IPS DF 19.7 (cell line): ENCODE measurements at regions not wholly inside any gene's neighbourhood (a gene's known extent, or its start where the extent isn't known, plus 50 kb on each side); places are given as distances from the start of the nearest gene placed in this dataset.

Experiments
- DNase-seq: peaks from one replicate; pipeline ENCODE4 v3.0.0-alpha.2; 2013; ENCODE audit warnings: low read depth, low spot score

DNA sequence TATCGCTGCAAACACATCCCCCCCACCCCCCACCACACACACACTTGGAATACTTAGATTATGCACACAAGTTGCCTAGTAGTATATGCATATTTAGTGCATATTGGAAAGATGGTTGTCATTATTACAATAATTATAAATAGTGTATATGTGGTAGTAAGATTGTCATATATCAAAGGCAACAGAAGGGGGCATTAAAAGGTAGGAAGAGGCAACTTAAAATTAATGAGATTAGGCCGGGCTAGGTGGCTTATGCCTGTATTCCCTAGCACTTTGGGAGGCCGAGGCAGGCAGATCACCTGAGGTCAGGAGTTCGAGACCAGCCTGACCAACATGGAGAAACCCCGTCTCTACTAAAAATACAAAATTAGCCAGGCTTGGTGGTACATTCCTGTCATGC lies 52.1 kb downstream of the GSC start:
- DNase-seq, result no peak

DNA sequence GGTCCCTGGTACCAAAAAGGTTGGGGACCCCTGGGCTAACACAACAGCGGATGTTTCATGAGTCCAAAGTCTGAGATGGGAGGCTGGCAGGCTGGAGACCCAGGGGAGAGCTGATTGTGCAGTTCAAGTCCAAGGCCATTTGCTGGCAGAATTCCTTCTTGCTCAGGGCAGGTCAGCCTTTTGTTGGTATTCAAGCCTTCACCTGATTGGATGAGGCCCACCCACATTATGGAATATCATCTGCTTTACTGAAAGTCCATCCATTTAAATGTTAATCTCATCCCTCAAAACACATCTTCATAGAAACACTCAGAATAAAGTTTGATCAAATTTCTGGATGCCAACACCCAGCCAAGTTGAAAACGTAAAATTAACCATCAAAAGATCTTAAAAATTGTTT lies 52.9 kb downstream of the GSC start:
- DNase-seq, result no peak

DNA sequence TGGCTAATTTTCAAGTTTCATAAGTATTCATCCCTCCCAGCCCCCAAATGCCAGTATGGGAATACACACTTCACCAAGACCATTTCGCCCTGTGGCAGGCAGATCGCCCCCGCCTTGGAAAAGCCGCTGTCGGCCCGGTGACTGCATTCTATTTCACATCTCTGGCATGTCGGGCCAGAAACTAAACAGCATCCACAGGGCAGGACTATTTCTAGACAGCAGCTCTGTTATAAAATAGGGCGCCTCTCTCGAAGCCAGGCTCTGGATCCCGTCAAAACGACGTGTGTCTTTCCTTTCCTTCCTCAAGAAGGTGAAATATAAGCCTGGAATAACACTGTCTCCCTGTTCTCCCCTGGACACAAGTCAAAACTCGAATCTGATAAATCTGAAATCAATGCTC lies 56.8 kb downstream of the GSC start:
- DNase-seq, result no peak

DNA sequence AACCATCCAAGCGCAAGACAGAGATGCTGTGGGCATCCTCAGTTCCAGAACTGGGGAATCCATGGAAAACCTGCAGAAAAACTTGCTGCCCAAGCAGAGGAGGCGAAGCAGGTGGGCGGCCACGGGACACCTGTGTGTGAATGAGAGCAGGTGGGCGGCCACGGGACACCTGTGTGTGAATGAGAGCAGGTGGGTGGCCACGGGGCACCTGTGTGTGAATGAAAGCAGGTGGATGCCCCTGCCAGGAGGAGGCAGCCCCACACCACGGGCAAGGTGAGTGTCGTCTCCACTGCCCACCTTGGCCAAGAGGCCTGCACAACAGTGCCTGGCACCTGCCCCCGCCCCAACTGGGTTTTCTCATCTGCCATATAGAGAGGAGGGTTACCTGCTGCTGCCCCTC lies 59.2 kb downstream of the GSC start:
- no peak for DNase-seq

DNA sequence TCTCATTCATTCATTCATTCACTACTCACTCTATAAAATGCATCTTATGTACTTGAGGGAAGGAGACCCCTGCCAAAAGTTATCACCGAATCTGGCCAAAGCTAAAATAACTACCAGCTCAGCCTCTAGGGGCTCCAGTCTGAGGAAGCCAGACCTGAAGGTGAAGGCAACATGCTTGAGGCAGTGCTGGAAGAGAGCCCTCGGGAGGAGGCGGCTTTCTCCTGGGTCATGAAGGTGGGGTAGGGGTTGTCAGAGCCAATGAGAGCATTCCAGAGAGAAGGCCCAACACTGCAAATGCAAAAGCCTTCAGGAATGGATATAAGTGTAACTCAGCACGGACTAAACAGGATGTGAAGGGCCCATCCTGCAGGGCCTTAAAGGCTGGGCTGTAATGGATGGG lies 62.4 kb downstream of the GSC start:
- DNase-seq, result peak; percentile 80

DNA sequence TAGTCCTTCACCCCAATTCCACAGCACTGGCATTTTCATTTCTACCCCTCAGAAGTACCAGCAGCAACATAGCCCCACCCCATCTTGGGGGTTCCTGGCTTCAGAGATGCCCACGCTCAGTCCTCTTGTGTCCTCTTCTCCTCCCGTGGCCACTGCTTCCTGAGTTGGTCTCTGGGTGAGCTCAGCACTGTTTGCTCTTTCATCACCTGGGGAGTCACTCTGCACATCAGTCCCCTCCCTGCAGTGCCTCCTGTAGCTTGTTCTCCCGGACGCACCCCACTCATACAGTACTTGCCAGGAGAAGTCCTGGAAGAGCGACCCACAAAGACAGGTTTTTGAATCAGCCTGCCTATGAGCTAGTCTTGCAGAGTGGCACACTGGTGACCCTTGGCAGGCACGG lies 63.8 kb downstream of the GSC start:
- no peak for DNase-seq

DNA sequence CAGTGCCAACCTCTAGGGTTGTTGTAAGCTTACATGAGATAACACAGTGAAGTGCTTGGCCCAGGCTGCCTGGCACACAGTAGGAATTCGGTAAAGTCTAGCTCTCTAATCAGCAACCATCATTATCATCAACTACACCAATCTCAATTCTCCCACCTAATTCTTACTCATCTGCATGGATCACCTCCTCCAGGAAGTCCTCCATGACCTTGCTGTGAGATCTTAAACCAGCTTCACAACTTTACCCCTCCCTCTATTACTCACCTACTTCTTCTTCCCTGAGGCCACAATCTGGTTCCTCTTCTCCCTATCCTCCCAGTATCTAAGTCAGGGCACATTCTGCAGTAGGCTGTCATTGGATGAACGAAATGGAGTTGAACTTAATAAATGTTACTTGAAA lies 67.3 kb downstream of the GSC start:
- no peak for DNase-seq

DNA sequence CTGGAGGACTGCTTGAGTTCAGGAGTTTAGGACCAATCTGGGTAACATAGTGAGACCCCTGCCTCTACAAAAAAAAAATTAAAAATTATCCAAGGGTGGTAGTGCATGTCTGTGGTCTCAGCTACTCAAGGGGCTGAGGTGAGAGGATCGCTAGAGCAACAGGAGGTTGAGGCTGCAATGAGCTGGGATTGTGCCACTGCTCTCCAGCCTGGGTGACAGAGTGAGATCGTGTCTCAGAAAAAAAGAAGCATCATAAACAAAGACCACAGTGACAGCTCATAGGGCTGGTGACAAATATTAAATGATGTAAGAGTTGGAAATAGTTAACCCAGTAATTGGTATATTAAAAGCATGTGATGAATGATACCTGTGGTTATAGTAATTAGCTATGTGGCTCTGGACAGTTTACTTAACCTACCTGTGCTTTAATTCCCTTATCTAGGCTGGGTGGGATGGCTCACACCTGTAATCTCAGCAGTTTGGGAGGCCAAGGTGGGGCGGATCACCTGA lies 68.0 kb downstream of the GSC start:
- DNase-seq, result no peak

DNA sequence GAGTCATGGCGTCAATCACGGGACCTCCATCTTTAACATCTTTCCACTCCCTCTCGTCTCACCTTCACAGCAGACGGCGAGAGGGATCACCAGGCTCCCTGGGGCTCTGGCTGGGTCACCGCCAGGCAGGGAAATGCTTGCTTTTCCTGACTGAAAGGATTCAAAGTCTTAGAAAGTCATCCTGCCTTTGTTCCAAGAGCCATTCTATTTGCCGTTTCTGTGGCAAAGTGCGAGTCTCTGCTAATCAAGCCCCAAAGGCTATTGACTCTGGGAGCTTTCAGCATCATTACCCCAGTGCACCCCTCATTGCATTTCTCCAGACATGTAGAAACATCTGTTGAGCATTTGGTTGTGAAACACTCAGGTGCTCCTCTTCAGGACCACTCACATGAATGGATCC lies 69.6 kb downstream of the GSC start:
- no peak for DNase-seq

DNA sequence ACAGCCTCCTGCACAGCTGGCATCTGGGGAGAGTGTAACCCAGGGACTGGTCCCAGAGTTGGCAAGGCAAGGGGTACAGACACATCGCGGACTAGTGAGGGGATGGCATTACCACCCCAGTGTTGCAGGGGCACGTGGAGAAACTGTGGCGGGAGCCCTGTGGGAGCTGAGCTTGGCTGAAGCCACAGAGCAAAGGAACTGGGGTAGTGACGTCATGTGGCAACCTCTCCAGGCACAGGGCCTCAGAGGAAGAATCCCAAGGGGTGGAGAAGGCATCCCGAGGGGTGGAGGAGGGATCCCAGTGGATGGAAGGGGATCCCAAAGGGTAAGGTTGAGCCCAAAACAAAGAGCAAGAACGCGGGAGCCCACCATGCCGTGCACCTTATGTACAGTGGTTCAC lies 70.1 kb downstream of the GSC start:
- no peak for DNase-seq

DNA sequence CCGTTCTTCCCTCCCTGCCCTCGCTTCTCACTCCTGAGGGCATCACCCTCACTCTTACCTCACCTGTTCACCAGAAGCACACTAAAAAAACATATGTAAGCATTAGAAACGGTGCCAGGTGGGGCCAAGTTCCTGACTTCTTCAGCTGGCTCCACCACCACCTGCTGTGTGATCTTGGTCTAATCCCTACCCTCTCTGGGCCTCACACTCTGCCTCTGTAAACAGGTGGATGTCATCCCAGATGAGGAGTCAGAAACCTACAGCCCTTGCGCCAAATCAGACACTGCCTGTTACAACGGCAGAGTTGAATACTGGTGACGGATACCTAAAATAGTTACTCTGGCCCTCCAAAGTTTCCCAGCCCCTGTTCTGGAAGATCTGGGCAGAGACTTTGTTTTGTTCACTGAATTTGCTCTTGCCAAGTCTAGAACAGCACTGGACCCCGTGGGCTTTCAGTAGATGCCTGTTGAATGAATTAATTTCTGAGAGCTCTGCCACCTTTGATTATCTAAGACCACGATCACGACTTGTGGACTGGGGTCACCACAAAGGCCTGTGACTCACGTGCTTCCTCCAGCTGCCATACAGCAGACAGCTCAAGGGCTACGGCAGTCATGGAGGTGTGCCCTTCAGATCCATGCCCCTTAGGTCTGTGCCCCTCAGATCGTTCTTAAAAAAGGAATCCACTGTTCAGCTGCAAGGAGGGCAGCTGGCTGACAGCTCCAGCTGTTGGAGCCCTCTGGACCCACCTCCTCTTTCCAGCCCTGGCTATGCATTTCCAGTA lies 71.9 kb downstream of the GSC start:
- DNase-seq, result no peak

DNA sequence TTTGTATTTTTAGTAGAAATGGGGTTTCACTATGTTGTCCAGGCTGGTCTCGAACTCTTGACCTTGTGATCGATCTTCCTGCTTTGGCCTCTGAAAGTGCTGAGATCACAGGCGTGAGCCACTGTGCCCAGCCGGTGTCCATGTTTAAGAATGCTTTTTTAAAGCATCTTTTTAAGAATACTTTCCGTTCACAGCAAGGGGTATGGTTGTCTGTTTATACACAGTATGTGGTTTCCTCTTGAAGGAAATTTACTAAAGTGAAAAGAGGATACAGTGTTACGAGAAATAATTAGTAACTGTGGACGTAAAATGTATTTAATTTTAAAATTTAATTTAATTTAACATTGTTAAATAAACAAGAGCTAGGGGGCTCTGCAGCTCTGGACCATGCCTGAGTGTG lies 73.4 kb downstream of the GSC start:
- DNase-seq, result no peak

DNA sequence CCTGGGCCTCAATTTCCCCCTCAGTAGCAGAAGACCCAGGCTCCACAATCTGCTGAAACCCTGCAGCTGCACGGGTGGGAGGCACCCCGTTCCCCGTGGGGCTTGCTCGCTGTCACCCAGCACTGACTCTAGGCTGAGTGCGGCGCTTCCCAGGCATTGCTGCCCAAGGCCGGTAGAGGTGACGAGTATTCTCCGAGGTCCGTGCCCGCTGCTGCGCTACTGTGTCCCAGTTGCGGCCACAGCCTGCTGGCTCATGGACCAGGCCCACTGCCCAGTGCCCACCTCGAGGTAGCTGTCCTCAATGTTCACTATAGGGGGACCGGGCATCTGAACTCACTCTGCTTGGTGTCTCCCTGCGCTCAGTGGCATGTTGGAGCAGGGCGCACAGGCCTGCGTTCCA lies 74.7 kb downstream of the GSC start:
- no peak for DNase-seq

DNA sequence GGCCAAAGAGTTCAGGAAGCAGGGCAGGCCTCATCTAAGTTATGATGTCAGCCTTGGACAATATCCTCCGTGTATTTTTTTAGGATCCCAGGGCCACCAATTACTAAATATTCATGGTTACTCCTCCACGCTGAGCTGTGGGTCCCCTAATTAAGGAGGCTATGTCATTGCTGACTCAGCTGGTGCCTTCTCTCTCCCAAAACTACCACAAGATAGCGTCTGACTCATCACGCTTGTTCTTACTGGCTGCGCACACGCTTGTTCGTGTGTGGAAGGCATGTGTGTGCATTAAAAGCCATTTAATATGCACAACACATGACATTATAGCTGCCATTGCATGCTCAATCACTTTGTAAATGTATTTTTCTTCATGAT lies 78.3 kb downstream of the GSC start:
- DNase-seq, result no peak

DNA sequence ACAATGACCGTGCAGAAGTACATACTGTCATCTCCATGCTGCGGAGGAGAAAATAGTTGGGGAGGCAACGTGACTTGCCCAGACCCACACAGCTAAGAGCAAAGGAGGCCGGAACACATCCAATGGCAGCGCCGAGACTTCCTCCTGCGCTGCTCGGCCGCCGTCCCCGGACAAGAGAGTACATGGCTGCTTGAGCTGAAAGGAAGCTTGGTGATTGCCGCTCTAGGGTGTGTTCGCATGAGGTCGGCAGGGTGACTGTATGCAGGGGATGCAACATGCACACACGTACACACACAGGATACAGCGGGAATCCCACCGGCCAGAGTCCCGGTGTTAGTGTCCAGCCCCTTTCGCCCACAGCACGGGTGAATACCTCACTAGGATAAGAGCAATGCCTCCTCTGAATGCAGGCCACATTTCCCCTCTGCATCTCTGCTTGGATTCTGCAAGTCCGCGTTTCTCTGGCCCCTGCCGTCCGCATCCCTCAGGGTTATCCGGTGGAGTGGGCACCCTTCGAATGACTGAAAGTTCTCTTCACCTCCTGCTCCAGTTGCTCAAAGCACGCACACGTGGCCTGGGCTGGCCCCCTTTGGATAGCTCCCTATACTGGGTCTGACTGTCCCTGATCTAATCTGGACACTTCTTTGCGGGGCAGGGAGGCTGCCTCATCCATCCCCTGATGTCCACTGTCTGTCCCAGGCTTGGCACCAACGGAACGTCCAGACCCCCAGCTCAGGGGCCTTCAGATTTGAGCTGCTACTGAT lies 78.8 kb downstream of the GSC start:
- DNase-seq, result no peak

DNA sequence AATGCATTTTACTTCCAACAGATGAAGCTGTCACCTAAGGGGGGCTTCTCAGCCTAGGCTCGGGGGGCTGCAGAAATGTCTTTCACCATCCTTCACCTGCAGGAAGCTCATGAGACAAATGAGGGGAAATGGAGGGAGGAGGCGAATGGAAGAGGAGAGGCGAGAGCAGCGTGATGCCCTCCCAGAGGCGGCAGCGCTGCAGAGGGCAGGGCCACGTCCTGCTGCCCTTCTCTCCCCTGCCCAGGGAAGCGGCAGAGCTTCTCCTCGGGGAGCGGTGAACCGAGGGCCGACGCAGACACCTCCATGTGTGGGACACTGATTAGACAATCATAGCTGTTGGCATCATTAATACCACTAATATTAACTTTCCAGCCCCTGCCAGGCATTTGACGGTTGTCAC lies 78.3 kb downstream of the SERPINA3 start:
- DNase-seq, result no peak

DNA sequence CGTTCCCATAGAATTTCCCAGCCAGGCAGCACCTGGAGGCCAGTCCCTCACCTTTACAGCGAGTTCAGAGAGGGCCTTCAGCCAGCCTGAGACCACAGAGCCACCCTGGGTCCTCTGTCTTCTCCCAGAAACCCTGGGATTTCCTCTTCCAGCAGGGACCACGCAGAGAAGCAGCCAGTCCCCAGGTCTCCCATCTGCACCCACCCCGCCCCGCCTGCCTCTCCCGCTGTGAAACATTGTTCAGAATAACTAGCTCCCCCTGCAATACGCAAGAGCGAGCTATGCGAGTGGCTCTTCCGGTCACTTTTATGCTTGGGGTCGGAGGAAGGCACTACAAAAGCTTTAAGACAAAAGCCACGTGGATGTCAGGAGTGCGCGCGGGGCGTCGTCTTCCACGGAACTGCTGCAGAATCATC lies 77.8 kb downstream of the SERPINA3 start:
- DNase-seq, result no peak

DNA sequence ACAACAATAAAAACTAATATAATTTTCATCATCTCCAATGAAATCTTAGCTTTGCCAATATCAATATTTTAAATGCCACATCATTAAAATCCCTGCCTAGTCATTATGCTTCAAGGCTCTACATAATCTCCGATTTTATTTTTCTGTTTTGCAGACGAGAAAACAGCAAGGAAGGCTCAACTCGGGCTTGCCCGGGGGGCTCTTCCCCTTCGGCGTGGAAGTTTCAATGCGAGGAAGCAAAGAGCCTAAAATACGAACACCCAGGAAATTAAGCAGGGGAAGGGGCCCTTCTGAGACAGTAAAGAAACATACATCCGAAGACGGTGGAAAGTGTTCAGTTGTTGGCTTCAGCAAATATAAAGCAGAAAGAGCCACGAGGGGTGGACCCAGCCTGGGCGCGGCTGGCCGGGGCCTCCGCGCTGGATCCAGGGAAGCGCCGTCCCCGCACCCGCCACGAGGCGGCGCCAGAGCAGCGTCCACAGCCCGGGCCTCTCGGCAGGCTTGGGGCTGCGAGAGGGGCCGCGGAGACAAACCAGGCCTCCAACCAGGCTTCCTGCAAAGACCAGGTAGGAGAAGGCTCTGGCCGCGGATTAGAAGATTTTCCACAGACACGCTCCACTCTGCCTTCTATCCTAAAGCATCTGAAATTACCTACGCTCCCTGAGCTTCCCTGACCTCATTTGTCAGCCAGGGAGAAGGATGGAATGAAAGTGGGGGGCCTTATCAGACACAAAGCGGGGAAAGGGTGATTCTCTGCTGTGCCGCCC lies 77.2 kb downstream of the SERPINA3 start:
- no peak for DNase-seq

DNA sequence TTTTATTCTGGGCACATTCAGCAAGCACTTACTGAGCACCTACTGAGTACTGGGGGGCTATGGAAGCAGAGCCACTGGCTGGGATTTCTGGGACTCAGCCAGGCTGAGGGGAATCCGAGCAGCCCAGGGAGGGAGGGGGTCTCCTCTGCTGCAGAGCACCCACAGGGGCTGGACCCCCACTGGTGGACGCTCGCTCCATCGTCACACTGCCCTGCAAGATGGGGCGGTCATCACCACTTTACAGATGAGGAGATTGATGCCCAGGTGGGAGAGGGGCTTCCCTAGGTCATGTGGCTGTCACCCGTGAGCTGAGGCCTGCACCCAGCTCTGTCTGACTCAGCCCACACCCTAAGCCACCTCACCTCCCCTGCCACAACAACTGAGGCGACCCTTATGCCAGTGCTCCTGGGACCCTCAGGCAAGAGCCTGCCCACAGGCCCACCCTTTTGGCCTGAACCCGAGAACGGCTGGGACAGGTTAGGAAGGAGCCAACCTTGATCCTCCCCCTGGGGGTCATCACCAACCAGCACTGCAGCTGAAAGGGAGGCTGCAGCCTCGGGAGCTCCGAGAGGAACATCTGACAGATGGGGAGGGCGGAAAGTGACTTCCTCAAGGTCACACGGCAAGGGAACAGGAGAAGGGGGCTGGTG lies 74.4 kb downstream of the SERPINA3 start:
- DNase-seq, result no peak

DNA sequence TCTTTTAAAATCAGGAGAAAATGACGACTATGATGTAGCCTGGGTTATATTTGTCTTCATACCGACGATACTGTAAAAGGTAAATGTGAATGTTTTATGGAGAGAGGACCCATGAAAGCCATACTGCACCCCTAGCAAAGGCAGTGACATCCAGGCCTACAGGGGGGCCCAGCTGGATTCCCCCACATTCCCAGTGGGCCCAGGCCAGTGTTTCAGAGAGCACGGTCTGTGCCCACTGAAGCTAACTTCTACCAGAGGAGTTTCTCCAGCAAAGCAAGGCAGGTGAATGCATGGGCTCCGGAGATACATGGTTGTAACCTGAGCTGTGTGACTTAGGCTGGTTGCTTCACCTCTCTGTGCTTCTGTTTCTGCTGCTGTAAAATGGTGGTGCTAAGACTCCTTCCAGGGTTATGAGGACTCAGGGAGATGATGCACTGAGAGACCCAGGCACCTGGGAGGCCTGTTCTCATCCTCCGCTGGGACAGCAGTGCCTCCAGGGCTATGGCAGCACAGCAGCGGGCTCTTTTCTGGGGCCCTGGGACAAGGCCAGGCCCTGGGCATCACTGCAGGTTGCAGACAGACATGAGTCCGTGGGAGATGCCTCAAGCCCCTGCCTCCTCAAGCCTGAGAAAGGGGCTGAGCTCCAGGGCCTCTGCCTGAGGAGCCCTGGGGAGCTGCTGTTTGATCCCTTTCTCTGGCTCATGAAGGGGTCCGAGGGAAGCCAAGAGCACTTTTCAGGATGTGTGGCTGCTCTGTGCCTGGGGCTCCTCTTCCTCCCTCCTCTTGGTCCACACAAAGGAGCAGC lies 73.7 kb downstream of the SERPINA3 start:
- no peak for DNase-seq

DNA sequence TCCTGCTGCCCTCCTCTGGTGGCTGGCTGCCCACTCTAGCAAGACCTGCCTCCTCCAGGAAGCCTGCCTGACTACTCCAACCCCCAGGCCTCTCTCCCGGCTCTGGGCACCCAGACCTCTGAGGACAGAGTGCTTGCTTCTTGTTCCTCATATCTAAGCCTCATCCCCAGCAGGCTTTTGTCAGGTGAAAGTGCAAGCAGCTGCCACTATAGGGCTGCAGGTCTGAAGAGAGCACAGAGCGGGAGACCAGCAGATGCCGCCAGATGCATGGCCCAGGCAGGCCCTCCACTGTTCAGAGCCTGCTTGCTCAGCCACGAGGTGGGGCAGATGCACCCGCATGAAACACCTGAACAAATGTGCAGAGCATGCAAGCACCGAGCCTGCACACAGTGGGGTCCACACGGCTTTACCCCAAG lies 73.0 kb downstream of the SERPINA3 start:
- no peak for DNase-seq
